OCI-LY1 (cell line): ENCODE measurements at regions not wholly inside any gene's neighbourhood (a gene's known extent, or its start where the extent isn't known, plus 50 kb on each side); places are given as distances from the start of the nearest gene placed in this dataset.

ENCODE experiments used
- CTCF ChIP-seq: fragments of 200-600 bp; sonication (generic), shearing (Covaris generic); IDR thresholded peaks from 2 replicates; pipeline ENCODE4 v1.5.1; 2017; ENCODE audit warnings: mild to moderate bottlenecking, antibody characterized with exemption, low read length, moderate library complexity, mixed read lengths
- EZH2 ChIP-seq: fragments of 200-600 bp; sonication (generic), shearing (Covaris generic); IDR thresholded peaks from 2 replicates; pipeline ENCODE4 v1.8.0; 2017; ENCODE audit warnings: borderline replicate concordance, mixed run types, mild to moderate bottlenecking, antibody characterized with exemption, low read length, moderate library complexity, mixed read lengths

- no peak for TF ChIP-seq CTCF
- no peak for TF ChIP-seq EZH2
Measured at GRCh38 chr10:3844491-3845025, 59.5 kb upstream of the KLF6 start.
